ENCODE measurements at regions not wholly inside any gene's neighbourhood (a gene's known extent, or its start where the extent isn't known, plus 50 kb on each side); places are given as distances from the start of the nearest gene placed in this dataset.

- H3K4me3 ChIP-seq (ENCODE audit: low read depth, low read length) = no peak overlapping the region
- DNase-seq (ENCODE audit: low read depth) = no peak
- TF ChIP-seq POLR2A (IDR thresholded peaks at IDR 0.05; ENCODE audit: extremely low read depth, insufficient read length) (no peak), MAX (IDR thresholded peaks at IDR 0.05; ENCODE audit: low read depth, low read length) (no peak), MYC (IDR thresholded peaks at IDR 0.05; ENCODE audit: low read depth, low read length) (no peak), CTCF (IDR thresholded peaks at IDR 0.05; ENCODE audit: low read depth, low read length) (no peak)
These were observed 350.6 kb upstream of the IL12A start for GRCh38 chr3:159637883-159638542.

GRCh38 chr3:159640225-159640624, 348.4 kb upstream of the IL12A start:
- TF ChIP-seq CTCF (IDR thresholded peaks at IDR 0.05; ENCODE audit: low read depth, low read length) (no peak), MAX (IDR thresholded peaks at IDR 0.05; ENCODE audit: low read depth, low read length) (no peak), POLR2A (IDR thresholded peaks at IDR 0.05; ENCODE audit: extremely low read depth, insufficient read length) (no peak), MYC (IDR thresholded peaks at IDR 0.05; ENCODE audit: low read depth, low read length) (no peak)
- no peak for DNase-seq (ENCODE audit: low read depth)
- no peak overlapping the region for H3K4me3 ChIP-seq (ENCODE audit: low read depth, low read length)

GRCh38 chr3:159643406-159643805, 345.2 kb upstream of the IL12A start:
- H3K4me3 ChIP-seq (ENCODE audit: low read depth, low read length) = no peak overlapping the region
- no peak for TF ChIP-seq CTCF (IDR thresholded peaks at IDR 0.05; ENCODE audit: low read depth, low read length)
- TF ChIP-seq POLR2A (IDR thresholded peaks at IDR 0.05; ENCODE audit: extremely low read depth, insufficient read length) = no peak
- no peak for TF ChIP-seq MYC (IDR thresholded peaks at IDR 0.05; ENCODE audit: low read depth, low read length)
- no peak for TF ChIP-seq MAX (IDR thresholded peaks at IDR 0.05; ENCODE audit: low read depth, low read length)
- no peak for DNase-seq (ENCODE audit: low read depth)

GRCh38 chr3:159645874-159646273, 342.8 kb upstream of the IL12A start:
- TF ChIP-seq CTCF (IDR thresholded peaks at IDR 0.05; ENCODE audit: low read depth, low read length) (no peak), MAX (IDR thresholded peaks at IDR 0.05; ENCODE audit: low read depth, low read length) (no peak), POLR2A (IDR thresholded peaks at IDR 0.05; ENCODE audit: extremely low read depth, insufficient read length) (no peak), MYC (IDR thresholded peaks at IDR 0.05; ENCODE audit: low read depth, low read length) (no peak)
- no peak for DNase-seq (ENCODE audit: low read depth)
- H3K4me3 ChIP-seq (ENCODE audit: low read depth, low read length) = no peak overlapping the region

GRCh38 chr3:159649951-159650350, 338.7 kb upstream of the IL12A start:
- H3K4me3 ChIP-seq (ENCODE audit: low read depth, low read length) = no peak overlapping the region
- no peak for DNase-seq (ENCODE audit: low read depth)
- TF ChIP-seq POLR2A (IDR thresholded peaks at IDR 0.05; ENCODE audit: extremely low read depth, insufficient read length) (no peak), CTCF (IDR thresholded peaks at IDR 0.05; ENCODE audit: low read depth, low read length) (no peak), MAX (IDR thresholded peaks at IDR 0.05; ENCODE audit: low read depth, low read length) (no peak), MYC (IDR thresholded peaks at IDR 0.05; ENCODE audit: low read depth, low read length) (no peak)

All from NB4 (cell line).